Pancreas (tissue), 10 donors: ENCODE measurements at regions not wholly inside any gene's neighbourhood (a gene's known extent, or its start where the extent isn't known, plus 50 kb on each side); places are given as distances from the start of the nearest gene placed in this dataset.
"Not testable (repeated sequence)": the region's sequence is repeated elsewhere in the genome, so short reads cannot be mapped to it uniquely, and the experiment has no call there.

Experiments
- ATAC-seq, 4 donors: fragments of 200-7000 bp; cut with Tn5 transposase; one replicate each; pipeline versions ENCODE4 v1.8.0 to v1.9.1; 2020; ENCODE audit warnings: mild to moderate bottlenecking in 4 of 4, moderate library complexity in 4 of 4
- DNase-seq, 6 donors: peaks; one replicate each; pipeline ENCODE4 v3.0.0-alpha.2; 2020
- FAIRE-seq: peaks from 2 replicates; lab custom pipeline; 2012; peaks lifted over from hg19 to GRCh38; lab: Jason Lieb, UNC
- H3K27ac ChIP-seq, 4 donors: fragments of 200-600 bp; sonication (generic); 1 replicate in 3 of 4; 2 replicates in 1 of 4; pipeline versions ENCODE4 v1.5.0 to v1.8.0; 2020
- H3K27me3 ChIP-seq, 4 donors: fragments of 200-600 bp; one replicate each; pipeline ENCODE4 v1.8.0; 2021
- H3K36me3 ChIP-seq, 3 donors: fragments of 200-600 bp; sonication (generic) in 1 of 3; one replicate each; pipeline versions ENCODE4 v1.5.0 to v1.8.0; 2020 to 2021
- H3K4me1 ChIP-seq, 3 donors: fragments of 200-600 bp; one replicate each; pipeline ENCODE4 v1.8.0; 2021
- H3K4me3 ChIP-seq, 4 donors: fragments of 200-600 bp; sonication (generic) in 2 of 4; one replicate each; pipeline versions ENCODE4 v1.5.0 to v1.8.0; 2020 to 2021
- H3K9me3 ChIP-seq, 4 donors: fragments of 200-600 bp; one replicate each; pipeline ENCODE4 v1.8.0; 2021
- WGBS, 2 donors: extraction: QIAGEN DNeasy Blood & Tissue Kit; methylation state at CpG; one replicate each; pipeline ENCODE4 v1.1.7; 2013; 5-methylcytosine and 5-hydroxymethylcytosine counted together
- intact Hi-C, 3 donors: fragments of 100-400 bp; cut with DNase I; formaldehyde crosslinking; loops; one replicate each; pipeline versions ENCODE4 v1.11.1 to v1.14.2; 2022
- TF ChIP-seq, protein P1 (sequence below), 4 donors: fragments of 200-600 bp; sonication (generic) in 3 of 4; IDR thresholded peaks; one replicate each; pipeline versions ENCODE4 v1.5.0 to v1.8.0; 2021; ENCODE audit warnings: antibody characterized with exemption in 4 of 4
- donor health status: healthy with polysubstance abuse.
- donor health status: DM: no; HTN: no; CAD: no; lungs with moderate emphysema.
- donor health status: DM: no; HTN: no; CAD: no.
- donor health status: control.
- donor health status: control.
- donor health status: Bipolar disorder and iron deficiency.
- donor health status: DM: yes; HTN: yes; CAD: no.
- donor health status: DM: no; HTN: no; CAD: no.
- donor health status: DM: no; HTN: no; CAD: no.
- donor health status: DM: yes; HTN: yes; CAD: no.

- intact Hi-C loops, ATAC-seq, FAIRE-seq, H3K9me3 ChIP-seq, H3K4me3 ChIP-seq, H3K36me3 ChIP-seq, DNase-seq, H3K4me1 ChIP-seq, H3K27ac ChIP-seq, H3K27me3 ChIP-seq: not testable (repeated sequence)
- WGBS, 2 donors = 54 to 64% methylated on average over 2 of the region's 3 CpGs
These were observed 109.4 kb upstream of the SGIP1 start for GRCh38 chr1:66424530-66424929.

DNA sequence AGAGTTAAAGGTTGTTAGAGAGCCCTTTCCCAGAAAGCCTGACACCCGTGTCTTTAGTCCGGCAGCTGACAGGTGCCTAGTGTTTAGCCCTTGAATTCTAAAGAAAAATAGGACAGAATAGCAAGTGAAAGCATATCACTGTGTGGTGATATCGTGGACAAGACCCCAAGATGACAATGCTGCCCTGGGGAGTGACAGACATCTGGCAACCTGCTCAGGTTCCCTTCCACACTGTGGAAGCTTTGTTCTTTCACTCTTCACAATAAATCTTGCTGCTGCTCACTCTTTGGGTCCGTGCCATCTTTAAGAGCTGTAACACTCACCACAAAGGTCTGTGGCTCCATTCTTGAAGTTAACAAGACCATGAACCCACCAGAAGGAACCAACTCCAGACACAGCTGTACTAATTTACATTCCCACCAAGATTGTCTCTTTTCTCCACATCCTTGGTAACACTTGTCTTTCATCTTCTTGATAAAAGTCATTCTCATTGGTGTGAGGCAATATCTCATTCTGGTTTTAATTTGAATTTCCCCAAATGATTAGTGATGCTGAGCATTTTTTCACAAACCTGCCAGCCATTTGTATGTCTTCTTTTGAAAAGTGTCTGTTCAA, 107.6 kb upstream of the SGIP1 start:
- DNase-seq = no peak
- no peaks in the 10 kb centered on the region for H3K4me1 ChIP-seq
- intact Hi-C loops = no loop called here
- WGBS, 2 donors = 17 to 37% methylated on average over 4 of the region's 4 CpGs
- TF ChIP-seq, protein P1, sequence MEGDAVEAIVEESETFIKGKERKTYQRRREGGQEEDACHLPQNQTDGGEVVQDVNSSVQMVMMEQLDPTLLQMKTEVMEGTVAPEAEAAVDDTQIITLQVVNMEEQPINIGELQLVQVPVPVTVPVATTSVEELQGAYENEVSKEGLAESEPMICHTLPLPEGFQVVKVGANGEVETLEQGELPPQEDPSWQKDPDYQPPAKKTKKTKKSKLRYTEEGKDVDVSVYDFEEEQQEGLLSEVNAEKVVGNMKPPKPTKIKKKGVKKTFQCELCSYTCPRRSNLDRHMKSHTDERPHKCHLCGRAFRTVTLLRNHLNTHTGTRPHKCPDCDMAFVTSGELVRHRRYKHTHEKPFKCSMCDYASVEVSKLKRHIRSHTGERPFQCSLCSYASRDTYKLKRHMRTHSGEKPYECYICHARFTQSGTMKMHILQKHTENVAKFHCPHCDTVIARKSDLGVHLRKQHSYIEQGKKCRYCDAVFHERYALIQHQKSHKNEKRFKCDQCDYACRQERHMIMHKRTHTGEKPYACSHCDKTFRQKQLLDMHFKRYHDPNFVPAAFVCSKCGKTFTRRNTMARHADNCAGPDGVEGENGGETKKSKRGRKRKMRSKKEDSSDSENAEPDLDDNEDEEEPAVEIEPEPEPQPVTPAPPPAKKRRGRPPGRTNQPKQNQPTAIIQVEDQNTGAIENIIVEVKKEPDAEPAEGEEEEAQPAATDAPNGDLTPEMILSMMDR (IDR thresholded peaks at IDR 0.05) = no peak
- H3K9me3 ChIP-seq = no peaks in the 10 kb centered on the region
- no peak for FAIRE-seq
- ATAC-seq = no peak
- no peaks in the 10 kb centered on the region for H3K36me3 ChIP-seq
- H3K27ac ChIP-seq = no peak overlapping the region
- no peak overlapping the region for H3K4me3 ChIP-seq
- no peaks in the 10 kb centered on the region for H3K27me3 ChIP-seq

- intact Hi-C loops, FAIRE-seq: not testable (repeated sequence)
These were observed 103.1 kb upstream of the SGIP1 start for GRCh38 chr1:66430815-66431214.

DNA sequence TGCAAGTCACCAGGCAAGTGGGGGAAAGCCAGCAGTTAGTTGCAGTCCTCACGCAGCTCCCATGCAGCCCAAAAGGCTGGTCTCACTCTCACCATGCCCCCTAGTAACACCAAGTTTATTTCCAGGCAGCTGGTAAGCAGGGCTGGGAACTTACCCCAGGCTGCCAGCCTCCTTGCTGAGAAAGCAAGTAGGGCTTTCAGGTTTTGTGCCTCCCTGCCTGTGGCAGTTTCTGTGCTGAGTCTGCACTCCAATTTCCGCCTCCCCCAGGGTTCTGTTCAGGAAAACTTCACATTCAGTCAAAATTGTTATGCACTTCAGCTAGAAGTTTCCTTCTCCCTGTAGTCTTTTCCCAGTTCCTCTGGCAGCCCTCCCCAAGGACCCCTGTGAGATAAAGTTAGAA, 102.0 kb upstream of the SGIP1 start:
- intact Hi-C loops = no loop called here
- Histone ChIP-seq H3K27me3 (no peaks in the 10 kb centered on the region), H3K4me3 (no peak overlapping the region), H3K9me3 (no peaks in the 10 kb centered on the region), H3K27ac (no peak overlapping the region), H3K4me1 (no peaks in the 10 kb centered on the region), H3K36me3 (no peaks in the 10 kb centered on the region)
- FAIRE-seq (no peak), ATAC-seq (no peak), DNase-seq (no peak)
- TF ChIP-seq, protein P1 (IDR thresholded peaks at IDR 0.05) = no peak
- WGBS, 2 donors = 63 to 72% methylated on average over 2 of the region's 2 CpGs

More at GRCh38 chr1:66430815-66431214, 103.1 kb upstream of the SGIP1 start:
- not testable (repeated sequence) for DNase-seq, H3K36me3 ChIP-seq, ATAC-seq, H3K27ac ChIP-seq, H3K27me3 ChIP-seq, H3K9me3 ChIP-seq, H3K4me3 ChIP-seq, H3K4me1 ChIP-seq

DNA sequence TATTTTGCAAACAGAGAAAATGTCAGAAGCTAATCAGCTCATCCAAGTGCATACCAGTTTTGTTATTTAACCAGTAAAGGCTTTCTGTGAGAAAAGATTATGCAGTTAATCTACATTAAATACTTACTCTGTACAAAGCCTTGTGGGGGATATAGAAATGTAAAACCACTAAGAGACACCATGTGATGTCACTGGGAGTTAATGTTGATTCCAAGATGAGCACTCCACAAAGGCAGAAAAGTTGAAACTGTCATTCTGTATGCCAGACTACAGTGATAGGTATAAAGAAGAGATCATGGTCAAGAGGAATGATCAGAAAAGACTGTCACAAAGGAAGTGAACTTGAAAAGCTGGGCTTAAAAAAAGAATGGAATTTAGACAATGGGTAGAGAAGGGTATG, 100.3 kb upstream of the SGIP1 start:
- no peak overlapping the region for H3K4me3 ChIP-seq
- FAIRE-seq (no peak), DNase-seq (no peak), ATAC-seq (no peak)
- intact Hi-C loops = no loop called here
- H3K4me1 ChIP-seq = no peaks in the 10 kb centered on the region
- TF ChIP-seq, protein P1 (IDR thresholded peaks at IDR 0.05) = no peak
- no peaks in the 10 kb centered on the region for H3K36me3 ChIP-seq
- no peaks in the 10 kb centered on the region for H3K27me3 ChIP-seq
- H3K9me3 ChIP-seq = no peaks in the 10 kb centered on the region
- H3K27ac ChIP-seq = no peak overlapping the region

- no peak for DNase-seq
- no peak for FAIRE-seq
- Histone ChIP-seq H3K36me3 (no peaks in the 10 kb centered on the region), H3K4me3 (no peak overlapping the region), H3K4me1 (no peaks in the 10 kb centered on the region), H3K9me3 (no peaks in the 10 kb centered on the region), H3K27me3 (no peaks in the 10 kb centered on the region), H3K27ac (no peak overlapping the region)
- TF ChIP-seq, protein P1 (IDR thresholded peaks at IDR 0.05) = no peak
- WGBS, 2 donors = 63 to 68% methylated on average over 2 of the region's 2 CpGs
- intact Hi-C loops = no loop called here
- no peak for ATAC-seq
These were observed 99.9 kb upstream of the SGIP1 start for GRCh38 chr1:66434096-66434495.
